ENCODE measurements at regions not wholly inside any gene's neighbourhood (a gene's known extent, or its start where the extent isn't known, plus 50 kb on each side); places are given as distances from the start of the nearest gene placed in this dataset.
"Not testable (repeated sequence)": the region's sequence is repeated elsewhere in the genome, so short reads cannot be mapped to it uniquely, and the experiment has no call there.

GRCh38 chr2:36235426-36235825 lies 120.2 kb upstream of the CRIM1 start:
- no peak for DNase-seq (ENCODE audit: low read depth)

DNA sequence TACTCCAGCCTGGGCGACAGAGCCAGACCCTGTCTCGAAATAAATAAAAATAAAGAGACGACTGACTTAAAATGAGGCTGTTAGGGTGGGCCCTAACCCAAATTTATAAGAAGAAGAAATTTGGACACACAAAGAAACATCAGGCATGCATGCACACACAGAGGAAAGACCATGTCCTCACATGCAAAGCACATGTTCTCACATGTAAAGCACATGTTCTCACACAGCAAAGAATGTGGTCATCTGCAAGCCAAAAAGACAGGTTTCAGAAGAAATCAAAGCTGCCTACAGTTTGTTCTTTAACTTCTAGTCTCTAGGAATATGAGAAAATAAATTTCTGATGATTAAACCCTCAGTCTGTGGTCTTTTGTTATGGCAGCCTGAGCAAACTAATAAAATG lies 132.3 kb upstream of the CRIM1 start:
- DNase-seq (ENCODE audit: low read depth) = no peak

- no peak for DNase-seq (ENCODE audit: low read depth)
Observed at GRCh38 chr2:36222485-36222884, 133.1 kb upstream of the CRIM1 start.

DNA sequence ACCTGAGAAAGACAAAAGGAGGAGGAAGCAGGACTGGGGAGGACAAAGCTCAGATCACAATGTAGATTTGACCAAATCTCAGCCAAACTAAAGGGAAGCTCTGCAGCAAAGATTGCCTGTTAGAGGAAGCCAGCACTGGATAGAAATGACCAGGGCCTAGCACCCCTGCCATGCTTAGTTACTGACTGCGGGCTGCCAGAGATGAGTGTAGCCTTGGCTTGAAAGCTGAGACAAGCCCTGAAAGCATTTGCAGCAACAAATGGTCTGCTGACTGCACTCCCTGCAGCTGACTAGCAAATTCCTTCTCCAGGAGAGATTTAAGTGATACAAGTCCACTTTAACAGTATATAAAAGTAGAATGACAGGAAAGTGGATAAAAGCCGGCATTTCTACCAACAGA lies 140.9 kb upstream of the CRIM1 start:
- DNase-seq (ENCODE audit: low read depth) = no peak

- DNase-seq (ENCODE audit: low read depth) = no peak
Observed at GRCh38 chr2:36203366-36203765, 152.2 kb upstream of the CRIM1 start.

- peak; percentile 40 for DNase-seq (ENCODE audit: low read depth)
Observed at GRCh38 chr2:36197181-36197971, 158.2 kb upstream of the CRIM1 start.

DNA sequence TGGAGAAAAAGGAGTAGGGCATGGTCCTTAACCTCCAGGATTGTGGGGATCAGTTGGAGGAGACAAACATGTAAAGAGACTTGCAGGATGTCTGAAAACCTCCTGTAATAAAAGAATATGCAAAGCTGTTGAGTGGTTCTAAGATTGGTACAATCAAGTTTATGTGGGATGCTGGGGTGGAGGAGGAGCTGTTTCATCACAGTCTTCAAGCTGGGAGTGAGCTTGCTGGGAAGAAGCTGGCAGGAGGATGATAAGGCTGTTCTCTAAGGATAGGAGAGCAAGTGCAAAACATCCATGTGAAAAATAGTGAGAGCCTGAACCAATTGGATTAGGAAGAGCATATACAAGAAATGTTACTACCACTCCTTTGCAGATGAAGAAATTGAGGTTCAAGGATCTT lies 161.9 kb upstream of the CRIM1 start:
- DNase-seq (ENCODE audit: low read depth) = no peak

- no peak for DNase-seq (ENCODE audit: low read depth)
Observed at GRCh38 chr2:36192983-36193382, 162.6 kb upstream of the CRIM1 start.

DNA sequence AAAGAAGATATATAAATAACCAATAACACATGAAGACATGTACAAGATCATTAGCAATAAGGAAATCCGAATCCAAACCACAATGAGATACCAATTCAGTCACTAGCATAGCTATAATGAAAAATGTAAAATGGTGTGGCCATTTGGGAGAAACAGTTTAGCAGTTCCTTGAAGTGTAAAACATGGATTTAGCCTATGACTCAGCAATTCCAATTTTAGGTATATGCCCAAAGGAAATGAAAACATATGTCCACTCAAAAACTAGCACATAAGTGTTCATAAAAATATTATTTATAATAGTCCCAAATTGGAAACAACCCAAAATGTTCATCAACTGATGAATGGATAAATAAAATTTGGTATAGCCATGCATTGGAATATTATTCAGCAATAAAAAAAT lies 165.5 kb upstream of the CRIM1 start:
- no peak for DNase-seq (ENCODE audit: low read depth)

- DNase-seq (ENCODE audit: low read depth) = no peak
Observed at GRCh38 chr2:36185624-36186023, 170.0 kb upstream of the CRIM1 start.

DNA sequence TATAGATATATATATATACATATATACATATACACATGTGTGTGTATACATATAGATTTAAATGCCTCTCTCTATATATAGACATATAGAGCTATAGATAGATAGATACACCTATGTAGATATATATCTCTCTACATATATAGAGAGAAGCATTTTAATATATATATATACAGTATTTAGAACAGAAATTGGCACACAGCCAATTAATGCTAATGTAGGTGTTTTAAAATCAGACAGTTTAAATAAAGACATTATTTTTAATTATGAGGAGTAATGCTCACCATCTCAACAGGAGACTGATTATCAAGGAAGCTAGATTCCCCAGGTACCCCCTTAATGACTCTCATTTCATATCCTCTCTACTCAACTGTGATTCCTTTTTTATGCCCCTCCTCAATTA lies 170.7 kb upstream of the CRIM1 start:
- DNase-seq (ENCODE audit: low read depth) = no peak

- not testable (repeated sequence) for DNase-seq (ENCODE audit: low read depth)
Observed at GRCh38 chr2:36180789-36181482, 174.6 kb upstream of the CRIM1 start.

GRCh38 chr2:36180293-36180692 lies 175.3 kb upstream of the CRIM1 start:
- DNase-seq (ENCODE audit: low read depth) = not testable (repeated sequence)

DNA sequence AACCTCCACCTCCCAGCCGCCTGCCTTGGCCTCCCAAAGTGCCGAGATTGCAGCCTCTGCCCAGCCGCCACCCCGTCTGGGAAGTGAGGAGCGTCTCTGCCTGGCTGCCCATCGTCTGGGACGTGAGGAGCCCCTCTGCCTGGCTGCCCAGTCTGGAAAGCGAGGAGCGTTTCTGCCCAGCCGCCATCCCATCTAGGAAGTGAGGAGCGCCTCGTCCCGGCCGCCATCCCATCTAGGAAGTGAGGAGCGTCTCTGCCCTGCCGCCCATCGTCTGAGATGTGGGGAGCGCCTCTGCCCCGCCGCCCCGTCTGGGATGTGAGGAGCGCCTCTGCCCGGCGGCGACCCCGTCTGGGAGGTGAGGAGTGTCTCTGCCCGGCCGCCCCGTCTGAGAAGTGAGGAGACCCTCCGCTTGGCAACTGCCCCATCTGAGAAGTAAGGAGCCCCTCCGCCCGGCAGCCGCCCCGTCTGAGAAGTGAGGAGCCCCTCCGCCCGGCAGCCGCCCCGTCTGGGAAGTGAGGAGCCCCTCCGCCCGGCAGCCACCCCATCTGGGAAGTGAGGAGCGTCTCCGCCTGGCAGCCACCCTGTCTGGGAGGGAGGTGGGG lies 175.8 kb upstream of the CRIM1 start:
- DNase-seq (ENCODE audit: low read depth) = not testable (repeated sequence)

GRCh38 chr2:36178384-36178783 lies 177.2 kb upstream of the CRIM1 start:
- peak; percentile 10 for DNase-seq (ENCODE audit: low read depth)

DNA sequence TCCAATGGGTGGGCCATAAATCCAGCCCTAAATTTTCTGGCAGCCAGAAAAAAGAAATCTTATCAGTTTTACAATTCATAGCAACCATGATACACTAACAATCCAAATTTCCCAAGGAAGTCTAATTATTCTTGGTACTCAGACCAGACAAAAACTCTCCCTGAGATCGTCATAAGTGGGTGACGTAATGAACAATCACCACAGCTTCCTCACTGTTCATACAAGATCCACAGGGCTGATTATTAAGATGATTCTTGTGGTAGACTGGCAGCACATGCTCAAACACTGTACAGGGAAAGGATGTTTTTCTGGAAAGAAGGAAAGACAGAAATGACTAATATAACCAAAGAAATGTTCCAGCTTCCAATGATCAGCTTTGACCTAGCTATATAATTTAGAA lies 178.3 kb upstream of the CRIM1 start:
- peak; percentile 10 for DNase-seq (ENCODE audit: low read depth)

DNA sequence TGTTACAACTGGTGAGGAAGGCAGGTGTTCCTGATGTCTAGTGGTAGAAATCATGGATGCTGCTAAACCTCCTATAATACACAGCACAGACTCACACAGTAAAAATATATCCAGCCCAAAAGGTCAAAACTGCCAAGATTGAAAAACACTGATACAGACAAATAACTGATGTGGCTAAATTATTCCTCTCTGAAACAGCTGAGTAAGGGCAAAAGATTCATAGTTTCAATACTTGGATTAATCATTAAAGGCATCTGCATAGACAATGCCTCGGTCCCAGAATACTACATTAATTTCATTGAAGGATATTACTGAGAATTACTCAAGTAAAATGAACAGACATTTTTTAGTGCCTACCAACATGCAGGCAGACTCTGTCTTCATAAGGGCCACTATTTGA lies 180.7 kb upstream of the CRIM1 start:
- DNase-seq (ENCODE audit: low read depth) = no peak

GRCh38 chr2:36173760-36174404 lies 181.7 kb upstream of the CRIM1 start:
- DNase-seq (ENCODE audit: low read depth) = peak; percentile 12

GRCh38 chr2:36172824-36173223 lies 182.8 kb upstream of the CRIM1 start:
- DNase-seq (ENCODE audit: low read depth) = peak; percentile 48

DNA sequence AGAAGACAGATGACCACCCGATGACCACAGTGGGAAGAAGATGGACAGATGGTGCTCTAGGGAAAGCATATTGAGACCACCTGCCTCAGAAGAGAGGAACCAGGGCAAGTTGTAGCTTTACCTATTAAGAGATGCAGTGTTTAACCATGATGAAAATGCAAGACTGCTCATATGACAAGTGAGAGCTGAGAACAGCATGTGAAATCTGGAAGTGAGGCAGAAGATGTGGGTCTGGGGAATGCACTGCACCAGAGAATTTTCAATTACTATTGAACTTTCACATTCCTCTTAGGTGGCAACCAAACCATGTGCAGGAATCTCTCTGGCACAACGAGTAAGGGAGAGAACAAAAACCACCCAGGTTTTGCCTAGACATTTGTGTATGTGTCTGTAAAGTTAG lies 184.8 kb upstream of the CRIM1 start:
- DNase-seq (ENCODE audit: low read depth) = no peak

- DNase-seq (ENCODE audit: low read depth) = no peak
Observed at GRCh38 chr2:36169843-36170242, 185.7 kb upstream of the CRIM1 start.

DNA sequence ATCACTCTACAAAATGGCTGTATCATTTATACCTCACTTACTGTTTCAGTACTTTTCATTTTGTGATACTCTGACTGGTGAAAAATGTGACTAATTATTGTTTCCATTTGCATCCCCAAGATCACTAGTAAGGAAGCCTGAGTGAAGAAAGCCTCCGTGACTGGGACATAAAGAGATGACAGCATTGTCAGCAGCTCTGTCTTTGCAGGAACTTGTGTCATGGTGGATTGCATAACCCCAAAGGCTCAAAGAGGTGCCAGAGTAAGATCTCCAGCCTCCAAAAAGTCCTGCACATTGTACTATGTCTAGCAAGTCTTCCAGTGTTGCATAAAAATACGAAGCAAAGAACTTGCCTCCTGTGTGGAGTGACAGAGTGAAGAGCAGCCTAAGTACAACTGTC lies 187.5 kb upstream of the CRIM1 start:
- DNase-seq (ENCODE audit: low read depth) = no peak

DNA sequence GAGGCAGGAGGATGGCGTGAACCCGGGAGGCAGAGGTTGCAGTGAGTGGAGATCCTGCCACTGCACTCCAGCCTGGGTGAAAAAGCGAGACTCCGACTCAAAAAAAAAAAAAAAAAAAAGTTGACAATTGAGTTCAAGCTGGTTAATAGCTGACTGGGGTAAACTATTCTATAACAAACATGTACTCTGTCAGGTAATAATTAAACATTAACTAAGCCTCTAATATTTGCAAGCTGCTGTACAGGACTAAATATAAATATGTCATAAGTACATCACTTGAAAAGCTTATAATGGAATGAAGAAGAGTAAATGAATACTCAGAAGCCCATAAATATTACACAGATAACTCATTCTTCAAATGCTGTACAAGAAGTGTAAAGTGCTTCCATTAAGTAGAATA lies 190.4 kb upstream of the CRIM1 start:
- no peak for DNase-seq (ENCODE audit: low read depth)

All from M059J (cell line).